Astrocyte of the spinal cord (primary cell): ENCODE measurements at regions not wholly inside any gene's neighbourhood (a gene's known extent, or its start where the extent isn't known, plus 50 kb on each side); places are given as distances from the start of the nearest gene placed in this dataset.

Experiments
- DNase-seq: peaks from one replicate; pipeline ENCODE4 v3.0.0; 2011; ENCODE audit warnings: low read depth, low spot score
- H3K4me3 ChIP-seq: 2 replicates; pipeline ENCODE4 v1.5.1; 2011; ENCODE audit warnings: low read depth, mild to moderate bottlenecking, low read length, moderate library complexity
- CTCF ChIP-seq: IDR thresholded peaks from 2 replicates; pipeline ENCODE4 v1.5.1; 2012; ENCODE audit warnings: low read depth, mild to moderate bottlenecking, low read length, inconsistent platforms
- in situ Hi-C: cut with HindIII; loops from 2 replicates; pipeline ENCODE4 v1.10.0; 2017; ENCODE audit warnings: low sequenced_read_pairs

- in situ Hi-C loops = no loop called here
- TF ChIP-seq CTCF = no peak
- H3K4me3 ChIP-seq = no peak overlapping the region
- DNase-seq = no peak
Observed at GRCh38 chr5:82336959-82337351, 58.8 kb upstream of the RPS23 start.

GRCh38 chr5:82336226-82336958 is 58.2 kb upstream of the RPS23 start:
- in situ Hi-C loops = no loop called here
- TF ChIP-seq CTCF = no peak
- no peak for DNase-seq
- H3K4me3 ChIP-seq = no peak overlapping the region

GRCh38 chr5:82335806-82336205 is 57.7 kb upstream of the RPS23 start:
- DNase-seq = no peak
- in situ Hi-C loops = no loop called here
- TF ChIP-seq CTCF = no peak
- no peak overlapping the region for H3K4me3 ChIP-seq

- peak; percentile 88 for DNase-seq
- no peak for TF ChIP-seq CTCF
- in situ Hi-C loops = no loop called here
- H3K4me3 ChIP-seq = no peak overlapping the region
Observed at GRCh38 chr5:82334856-82335255, 56.7 kb upstream of the RPS23 start.

- in situ Hi-C loops = no loop called here
- TF ChIP-seq CTCF = no peak
- no peak for DNase-seq
- no peak overlapping the region for H3K4me3 ChIP-seq
Observed at GRCh38 chr5:82334085-82334692, 56.0 kb upstream of the RPS23 start.

GRCh38 chr5:82332886-82333615 is 54.9 kb upstream of the RPS23 start:
- DNase-seq = no peak

More at GRCh38 chr5:82332886-82333615, 54.9 kb upstream of the RPS23 start:
- no peak overlapping the region for H3K4me3 ChIP-seq
- in situ Hi-C loops = no loop called here
- TF ChIP-seq CTCF = no peak
